ENCODE measurements at regions not wholly inside any gene's neighbourhood (a gene's known extent, or its start where the extent isn't known, plus 50 kb on each side); places are given as distances from the start of the nearest gene placed in this dataset.
A peak's percentile ranks its signal among the peaks of the same experiment; 100 is the strongest.
"Not testable (repeated sequence)": the region's sequence is repeated elsewhere in the genome, so short reads cannot be mapped to it uniquely, and the experiment has no call there.

DNA sequence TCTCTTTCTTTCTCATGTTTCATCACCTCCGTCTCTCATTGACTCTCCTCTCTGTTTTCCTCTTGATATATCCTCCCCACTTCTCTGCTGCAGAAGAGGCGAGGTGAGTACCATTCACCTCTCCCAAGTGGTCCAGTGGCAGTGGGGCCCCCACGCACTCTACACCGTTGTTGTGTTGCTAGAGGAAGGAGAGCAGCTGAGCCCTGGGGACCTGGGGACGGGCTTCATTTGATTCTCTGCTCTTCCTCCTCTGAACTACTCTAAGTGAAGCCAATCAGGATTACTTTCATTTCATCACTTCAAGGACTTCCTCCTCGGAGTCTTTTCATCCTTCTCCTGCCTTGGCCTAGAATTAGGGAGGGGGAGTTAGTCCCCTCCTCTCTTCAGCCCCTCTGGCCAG, 64.6 kb downstream of the CCNE1 start:
- TF ChIP-seq, protein P1, sequence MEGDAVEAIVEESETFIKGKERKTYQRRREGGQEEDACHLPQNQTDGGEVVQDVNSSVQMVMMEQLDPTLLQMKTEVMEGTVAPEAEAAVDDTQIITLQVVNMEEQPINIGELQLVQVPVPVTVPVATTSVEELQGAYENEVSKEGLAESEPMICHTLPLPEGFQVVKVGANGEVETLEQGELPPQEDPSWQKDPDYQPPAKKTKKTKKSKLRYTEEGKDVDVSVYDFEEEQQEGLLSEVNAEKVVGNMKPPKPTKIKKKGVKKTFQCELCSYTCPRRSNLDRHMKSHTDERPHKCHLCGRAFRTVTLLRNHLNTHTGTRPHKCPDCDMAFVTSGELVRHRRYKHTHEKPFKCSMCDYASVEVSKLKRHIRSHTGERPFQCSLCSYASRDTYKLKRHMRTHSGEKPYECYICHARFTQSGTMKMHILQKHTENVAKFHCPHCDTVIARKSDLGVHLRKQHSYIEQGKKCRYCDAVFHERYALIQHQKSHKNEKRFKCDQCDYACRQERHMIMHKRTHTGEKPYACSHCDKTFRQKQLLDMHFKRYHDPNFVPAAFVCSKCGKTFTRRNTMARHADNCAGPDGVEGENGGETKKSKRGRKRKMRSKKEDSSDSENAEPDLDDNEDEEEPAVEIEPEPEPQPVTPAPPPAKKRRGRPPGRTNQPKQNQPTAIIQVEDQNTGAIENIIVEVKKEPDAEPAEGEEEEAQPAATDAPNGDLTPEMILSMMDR (IDR thresholded peaks at IDR 0.05): no peak
- H3K9me3 Mint-ChIP-seq: peaks cover 0 to 7% (median 0%) of the 10 kb centered on the region in 7 donors
- intact Hi-C loops (cut with micrococcal nuclease): loop anchor here (10.0 kb wide), 1 partner anchor 112 kb away; no protein-coding TSS in a partner anchor
- Histone ChIP-seq H3K4me2 (replicated peaks; ENCODE audit: extremely low read depth, low read length, poor library complexity, severe bottlenecking) (no peak overlapping the region), H2AFZ (ENCODE audit: insufficient read depth, low read depth, low read length, poor library complexity, severe bottlenecking) (peak overlapping the region; percentile 51), H3K9me3 (replicated peaks in 1 of 2; ENCODE audit: control insufficient read depth in 1 of 2, insufficient read depth in 1 of 2, low read length in 2 of 2) (peaks cover 0 to 4% of the 10 kb centered on the region in 2 donors), H3K27me3 (ENCODE audit: control insufficient read depth in 2 of 2, insufficient read depth in 2 of 2, low read length in 2 of 2) (peaks cover 8 to 22% of the 10 kb centered on the region in 2 donors), H4K20me1 (ENCODE audit: insufficient read depth, low read length) (no peaks in the 10 kb centered on the region), H3K27ac (ENCODE audit: low read depth in 1 of 2, low read length in 2 of 2) (no peak overlapping the region), H3K79me2 (ENCODE audit: insufficient read depth, low read length) (no peaks in the 10 kb centered on the region), H3K36me3 (replicated peaks in 1 of 2; ENCODE audit: control insufficient read depth in 1 of 2, insufficient read depth in 2 of 2, low read length in 2 of 2) (no peaks in the 10 kb centered on the region), H3K4me1 (ENCODE audit: control insufficient read depth in 1 of 2, insufficient read depth in 2 of 2, low read length in 2 of 2) (peaks cover 9 to 18% of the 10 kb centered on the region in 2 donors), H3K4me3 (replicated peaks in 1 of 3; ENCODE audit: low read depth in 2 of 3, low read length in 3 of 3) (no peak overlapping the region), H3K9ac (ENCODE audit: insufficient read depth, low read length, poor library complexity, severe bottlenecking) (no peak overlapping the region)
- 100% methylated on average over 1 of the region's 6 CpGs for WGBS (ENCODE audit: insufficient coverage)
- peaks cover 15% of the 10 kb centered on the region for H3K4me1 Mint-ChIP-seq
- no peaks in the 10 kb centered on the region for H3K36me3 Mint-ChIP-seq
- peak overlapping the region in 1 of 2 donors; percentile 58 for H3K4me3 Mint-ChIP-seq
- peaks cover 25 to 35% (median 29%) of the 10 kb centered on the region in 3 donors for H3K27me3 Mint-ChIP-seq (ENCODE audit: low read depth in 3 of 3)
- peak overlapping the region in 1 of 7 donors; percentile 50 for H3K27ac Mint-ChIP-seq
- DNase-seq: no peak

DNA sequence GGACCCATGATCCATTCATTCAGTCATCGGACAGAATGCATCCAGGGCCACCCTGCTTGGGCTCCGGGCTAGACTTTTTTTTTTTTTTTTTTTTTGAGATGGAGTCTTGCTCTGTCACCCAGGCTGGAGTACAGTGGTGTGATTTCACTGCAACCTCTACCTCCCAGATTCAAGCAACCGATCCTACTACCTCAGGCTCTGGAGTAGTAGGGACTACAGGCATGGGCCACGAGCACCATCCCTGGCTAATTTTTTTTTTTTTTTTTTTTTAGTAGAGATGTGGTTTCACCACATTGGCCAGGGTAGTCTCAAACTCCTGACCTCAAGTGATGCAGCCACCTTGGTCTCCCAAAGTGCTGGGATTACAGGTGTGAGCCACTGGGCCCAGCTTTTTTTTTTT, 65.1 kb downstream of the CCNE1 start:
- H3K9ac ChIP-seq (ENCODE audit: insufficient read depth, low read length, poor library complexity, severe bottlenecking); H3K36me3 Mint-ChIP-seq; H3K4me3 ChIP-seq (replicated peaks in 1 of 3; ENCODE audit: low read depth in 2 of 3, low read length in 3 of 3); H4K20me1 ChIP-seq (ENCODE audit: insufficient read depth, low read length); H3K4me2 ChIP-seq (replicated peaks; ENCODE audit: extremely low read depth, low read length, poor library complexity, severe bottlenecking); DNase-seq; H3K79me2 ChIP-seq (ENCODE audit: insufficient read depth, low read length); H3K9me3 Mint-ChIP-seq; H3K4me3 Mint-ChIP-seq; H3K27ac Mint-ChIP-seq; H3K36me3 ChIP-seq (replicated peaks in 1 of 2; ENCODE audit: control insufficient read depth in 1 of 2, insufficient read depth in 2 of 2, low read length in 2 of 2); H3K9me3 ChIP-seq (replicated peaks in 1 of 2; ENCODE audit: control insufficient read depth in 1 of 2, insufficient read depth in 1 of 2, low read length in 2 of 2); H3K27ac ChIP-seq (ENCODE audit: low read depth in 1 of 2, low read length in 2 of 2): not testable (repeated sequence)
- Mint-ChIP-seq H3K4me1 (peaks cover 15% of the 10 kb centered on the region), H3K27me3 (ENCODE audit: low read depth in 3 of 3) (peaks cover 20 to 30% (median 24%) of the 10 kb centered on the region in 3 donors)
- H3K4me1 ChIP-seq (ENCODE audit: control insufficient read depth in 1 of 2, insufficient read depth in 2 of 2, low read length in 2 of 2): peaks cover 9 to 18% of the 10 kb centered on the region in 2 donors
- peak overlapping the region; percentile 51 for H2AFZ ChIP-seq (ENCODE audit: insufficient read depth, low read depth, low read length, poor library complexity, severe bottlenecking)
- WGBS (ENCODE audit: insufficient coverage): no CpG with 5 or more reads among the region's 4 CpGs
- intact Hi-C loops (cut with micrococcal nuclease): loop anchor here (10.0 kb wide), 1 partner anchor 112 kb away; no protein-coding TSS in a partner anchor
- peaks cover 8 to 18% of the 10 kb centered on the region in 2 donors for H3K27me3 ChIP-seq (ENCODE audit: control insufficient read depth in 2 of 2, insufficient read depth in 2 of 2, low read length in 2 of 2)

Measured in CD14-positive monocyte (primary cell).